Left renal cortex interstitium (tissue), 4 donors: ENCODE measurements at regions not wholly inside any gene's neighbourhood (a gene's known extent, or its start where the extent isn't known, plus 50 kb on each side); places are given as distances from the start of the nearest gene placed in this dataset.

ENCODE experiments used
- DNase-seq, 4 donors: peaks; one replicate each; pipeline ENCODE4 v3.0.0-alpha.2; 2013; ENCODE audit warnings: low read depth in 4 of 4, low spot score in 2 of 4, missing footprints in 1 of 4

DNA sequence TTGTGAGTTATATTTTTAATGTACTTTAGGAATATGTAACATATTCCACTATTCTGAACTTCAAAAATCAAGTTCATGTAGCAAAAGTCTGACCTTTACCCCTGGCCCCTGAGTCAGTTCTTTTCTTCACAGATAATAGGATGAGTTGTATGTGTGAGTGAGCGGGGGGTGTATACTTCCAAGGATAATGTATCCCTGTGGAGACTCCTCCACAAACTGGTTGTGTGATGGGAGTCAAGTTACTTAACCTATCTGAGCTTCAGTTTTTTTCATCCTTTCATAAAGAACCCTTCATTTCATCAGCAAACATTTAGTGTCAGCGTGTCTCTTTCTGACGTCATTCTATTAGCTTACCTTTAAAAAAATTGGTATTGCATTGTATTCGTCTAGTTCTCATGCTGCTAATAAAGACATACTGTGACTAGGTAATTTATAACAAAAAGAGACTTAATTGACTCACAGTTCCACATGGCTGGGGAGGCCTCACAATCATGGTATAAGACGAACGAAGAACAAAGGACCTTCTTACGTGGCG lies 288.1 kb upstream of the GPC6 start:
- peak in 1 of 4 donors; percentile 19 for DNase-seq

GRCh38 chr13:92941167-92941566 lies 285.4 kb upstream of the GPC6 start:
- no peak for DNase-seq

GRCh38 chr13:92947770-92948434 lies 278.7 kb upstream of the GPC6 start:
- no peak for DNase-seq

GRCh38 chr13:92950771-92951170 lies 275.8 kb upstream of the GPC6 start:
- no peak for DNase-seq

- no peak for DNase-seq
These were observed 275.2 kb upstream of the GPC6 start for GRCh38 chr13:92951273-92951890.

- no peak for DNase-seq
These were observed 274.4 kb upstream of the GPC6 start for GRCh38 chr13:92952161-92952560.

GRCh38 chr13:92954746-92955145 lies 271.9 kb upstream of the GPC6 start:
- DNase-seq: no peak

DNA sequence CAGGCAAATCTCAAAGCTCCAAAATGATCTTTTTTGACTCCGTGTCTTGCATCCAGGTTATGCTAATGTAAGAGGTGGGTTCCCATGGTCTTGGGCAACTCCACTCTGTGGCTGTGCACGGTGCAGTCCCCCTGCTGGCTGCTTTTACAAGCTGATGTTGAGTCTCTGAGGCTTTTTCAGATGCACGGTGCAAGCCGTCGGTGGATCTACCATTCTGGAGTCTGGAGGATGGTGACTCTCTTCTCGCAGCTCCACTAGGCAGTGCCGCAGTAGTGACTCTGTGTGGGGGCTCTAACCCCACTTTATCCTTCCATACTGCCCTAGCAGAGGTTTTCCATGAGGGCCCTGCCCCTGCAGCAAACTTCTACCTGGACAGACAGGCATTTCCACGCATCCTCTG lies 266.8 kb upstream of the GPC6 start:
- DNase-seq: no peak

DNA sequence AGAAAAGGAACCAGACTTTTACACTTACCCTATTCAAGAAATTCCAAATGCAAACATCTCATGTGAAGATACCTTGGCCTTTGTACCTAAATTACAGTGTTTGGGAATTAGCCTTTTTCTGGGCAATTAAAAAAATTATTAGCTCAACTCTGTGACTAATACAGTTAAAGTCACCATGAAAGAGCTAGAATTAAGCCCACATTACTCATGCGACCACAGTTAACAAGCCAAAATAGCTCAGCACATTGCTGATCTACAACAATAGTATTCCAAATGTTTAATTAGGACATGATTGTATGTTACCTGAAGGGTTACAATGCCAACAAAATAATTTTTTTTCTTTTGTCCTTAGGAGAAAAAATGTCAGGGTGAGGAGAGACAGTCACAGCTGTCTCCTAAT lies 263.6 kb upstream of the GPC6 start:
- DNase-seq: no peak

GRCh38 chr13:92966341-92966740 lies 260.3 kb upstream of the GPC6 start:
- DNase-seq: no peak

DNA sequence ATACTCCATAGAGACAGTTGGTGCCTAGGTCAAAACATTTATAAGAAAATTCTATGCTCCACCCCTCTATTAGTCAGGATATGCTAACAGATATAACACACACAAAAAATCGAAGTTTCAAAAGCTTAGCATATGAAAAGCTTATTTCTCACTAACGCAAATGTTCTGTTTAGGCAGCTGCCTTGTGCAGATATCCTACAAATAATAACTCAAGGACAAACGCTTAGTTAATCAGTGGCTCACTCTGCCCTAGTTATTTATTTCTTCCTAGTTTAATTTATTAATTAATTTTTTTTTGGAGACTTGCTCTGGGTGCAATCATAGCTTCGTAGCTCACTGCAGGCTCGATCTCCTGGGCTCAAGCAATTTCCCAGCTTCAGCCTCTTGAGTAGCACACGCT lies 259.7 kb upstream of the GPC6 start:
- DNase-seq: no peak

DNA sequence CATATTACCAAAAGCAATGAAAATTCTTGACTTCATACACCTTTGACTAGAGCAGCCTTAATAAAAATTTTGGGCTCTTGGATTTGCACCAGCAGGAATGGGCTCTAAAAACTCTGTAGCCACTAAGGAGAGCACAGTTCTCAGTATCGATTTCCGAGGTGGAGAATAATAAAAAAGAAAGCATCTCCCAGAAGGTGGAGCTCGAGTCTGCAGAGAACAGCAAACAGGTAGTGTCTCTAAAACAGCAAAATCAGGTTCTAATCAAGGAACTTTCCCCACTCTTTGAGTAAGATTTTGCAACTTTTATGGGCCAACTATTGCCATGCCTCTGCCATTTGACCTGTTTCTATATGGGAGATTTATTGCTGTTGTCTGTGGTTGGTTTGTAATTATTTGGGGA lies 258.7 kb upstream of the GPC6 start:
- no peak for DNase-seq

- DNase-seq: no peak
These were observed 253.9 kb upstream of the GPC6 start for GRCh38 chr13:92972751-92973150.

GRCh38 chr13:92974905-92975429 lies 251.6 kb upstream of the GPC6 start:
- no peak for DNase-seq

DNA sequence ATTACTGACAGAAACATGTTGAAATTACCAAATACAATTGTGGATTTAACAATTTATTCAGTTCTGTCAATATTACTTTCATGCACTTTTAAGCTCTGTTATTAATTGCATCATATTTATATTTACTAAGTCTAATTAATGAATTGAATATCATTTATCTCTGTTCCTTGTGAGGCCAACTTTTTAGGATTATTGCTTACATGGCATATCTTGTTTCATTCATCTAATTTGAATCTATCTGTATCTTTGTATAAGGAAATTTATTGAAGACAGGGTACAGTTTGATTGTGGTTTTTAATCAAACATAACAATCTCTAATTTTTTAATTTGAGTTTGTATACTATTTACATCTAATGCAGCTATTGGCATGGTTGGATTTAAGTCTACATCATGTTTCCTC lies 249.9 kb upstream of the GPC6 start:
- DNase-seq: no peak

GRCh38 chr13:92984151-92984550 lies 242.5 kb upstream of the GPC6 start:
- DNase-seq: no peak

GRCh38 chr13:92989301-92989700 lies 237.3 kb upstream of the GPC6 start:
- DNase-seq: no peak

DNA sequence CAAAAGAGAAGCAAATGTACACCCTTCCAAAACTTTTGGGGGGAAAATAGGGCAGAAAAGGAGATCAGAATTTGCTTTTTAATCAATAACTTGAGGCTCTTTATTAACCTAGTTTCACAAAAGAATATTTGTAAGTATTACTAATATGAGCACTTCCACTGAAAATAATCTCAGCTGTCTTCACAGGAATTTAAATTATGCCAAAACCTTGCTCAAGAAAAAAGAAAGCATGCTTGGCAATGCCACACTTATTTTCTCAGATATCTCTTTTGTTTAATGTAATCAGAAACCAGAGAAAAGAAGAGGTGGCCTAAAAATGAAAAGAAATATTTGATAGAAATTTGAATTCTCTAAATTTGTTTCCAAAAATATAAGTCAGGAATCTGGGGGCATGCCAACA lies 234.9 kb upstream of the GPC6 start:
- no peak for DNase-seq

GRCh38 chr13:92994056-92994455 lies 232.6 kb upstream of the GPC6 start:
- DNase-seq: no peak

DNA sequence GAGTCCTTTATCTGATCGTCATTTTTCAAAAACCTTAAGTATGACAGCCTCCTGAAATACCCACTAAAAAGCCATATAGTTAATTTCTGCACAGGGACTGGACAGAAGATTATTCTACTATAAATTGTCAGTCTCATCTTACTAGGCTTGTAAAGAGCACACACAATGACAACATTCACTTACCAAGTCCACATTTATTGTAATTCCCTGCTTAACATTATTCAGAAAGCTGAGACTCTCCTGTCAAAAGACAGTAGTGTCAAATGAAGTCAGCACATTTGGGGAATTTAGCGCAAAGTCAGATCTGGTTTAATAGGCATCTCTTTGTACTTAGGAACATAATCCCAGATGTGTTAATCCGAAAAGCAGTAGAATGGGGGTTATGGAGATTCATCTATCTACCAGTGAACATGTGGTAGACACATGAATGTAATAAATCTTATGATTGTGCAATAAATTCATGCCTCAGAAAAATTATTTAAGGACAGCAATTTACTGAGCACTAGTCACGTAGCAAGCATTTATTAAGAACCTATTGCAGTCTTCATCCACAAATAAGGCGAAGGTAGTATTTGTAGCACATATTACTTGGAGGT lies 224.6 kb upstream of the GPC6 start:
- DNase-seq: no peak

DNA sequence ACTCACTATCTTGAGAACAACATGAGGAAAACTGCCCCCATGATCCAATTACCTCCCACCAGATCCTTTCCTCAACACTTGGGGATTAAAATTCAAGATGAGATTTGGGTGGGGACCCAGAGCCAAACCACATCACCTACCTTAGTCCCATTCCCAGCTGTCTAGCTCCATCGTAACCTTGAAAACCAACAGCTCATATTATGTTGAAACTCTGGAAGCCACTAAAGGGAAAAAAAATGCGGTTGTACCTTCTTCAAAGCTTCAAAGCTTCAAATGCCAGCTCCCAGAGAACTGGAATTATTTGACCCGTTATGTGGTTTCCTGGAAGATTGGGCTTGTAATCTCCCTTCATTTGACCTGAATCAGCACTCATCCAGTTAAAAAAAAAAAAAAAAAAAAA lies 223.1 kb upstream of the GPC6 start:
- DNase-seq: no peak

DNA sequence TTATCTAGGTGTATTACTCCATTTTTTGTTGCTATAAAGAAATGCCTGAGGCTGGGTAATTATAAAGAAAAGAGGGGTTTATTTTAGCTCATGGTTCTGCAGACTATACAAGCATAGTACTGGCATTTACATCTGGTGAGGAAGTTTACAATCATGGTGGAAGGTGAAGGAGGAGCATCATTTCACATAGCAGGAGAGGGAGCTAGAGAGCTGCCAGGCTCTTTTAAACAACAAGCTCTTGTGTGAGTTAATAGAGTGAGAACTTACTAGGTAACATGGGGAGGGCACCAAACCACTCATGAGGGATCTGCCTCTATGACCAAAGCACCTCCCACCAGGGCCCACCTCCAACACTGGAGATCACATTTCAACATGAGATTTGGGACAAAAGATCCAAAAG lies 221.7 kb upstream of the GPC6 start:
- no peak for DNase-seq
